ENCODE measurements at regions not wholly inside any gene's neighbourhood (a gene's known extent, or its start where the extent isn't known, plus 50 kb on each side); places are given as distances from the start of the nearest gene placed in this dataset.

DNA sequence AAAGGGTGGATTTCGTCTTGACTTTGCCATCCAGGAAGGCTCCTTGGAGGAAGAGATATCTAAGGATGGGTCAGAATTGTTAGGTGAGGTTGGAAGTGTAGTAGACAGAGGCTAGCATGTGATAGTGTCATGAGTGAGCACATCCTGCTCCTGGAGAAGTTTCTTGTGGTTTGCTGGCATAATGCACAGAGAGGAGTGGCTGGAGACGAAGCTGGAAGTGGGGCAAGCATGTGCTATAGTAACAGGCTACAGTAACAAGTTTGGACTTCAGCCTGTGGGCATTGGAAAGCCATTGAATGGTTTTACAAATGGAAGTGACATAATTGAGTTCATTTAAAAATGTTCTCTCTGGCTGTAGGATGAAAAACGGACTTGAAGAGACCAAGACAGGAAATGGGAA lies 175.6 kb upstream of the VWC2 start:
- TF ChIP-seq, protein P1, sequence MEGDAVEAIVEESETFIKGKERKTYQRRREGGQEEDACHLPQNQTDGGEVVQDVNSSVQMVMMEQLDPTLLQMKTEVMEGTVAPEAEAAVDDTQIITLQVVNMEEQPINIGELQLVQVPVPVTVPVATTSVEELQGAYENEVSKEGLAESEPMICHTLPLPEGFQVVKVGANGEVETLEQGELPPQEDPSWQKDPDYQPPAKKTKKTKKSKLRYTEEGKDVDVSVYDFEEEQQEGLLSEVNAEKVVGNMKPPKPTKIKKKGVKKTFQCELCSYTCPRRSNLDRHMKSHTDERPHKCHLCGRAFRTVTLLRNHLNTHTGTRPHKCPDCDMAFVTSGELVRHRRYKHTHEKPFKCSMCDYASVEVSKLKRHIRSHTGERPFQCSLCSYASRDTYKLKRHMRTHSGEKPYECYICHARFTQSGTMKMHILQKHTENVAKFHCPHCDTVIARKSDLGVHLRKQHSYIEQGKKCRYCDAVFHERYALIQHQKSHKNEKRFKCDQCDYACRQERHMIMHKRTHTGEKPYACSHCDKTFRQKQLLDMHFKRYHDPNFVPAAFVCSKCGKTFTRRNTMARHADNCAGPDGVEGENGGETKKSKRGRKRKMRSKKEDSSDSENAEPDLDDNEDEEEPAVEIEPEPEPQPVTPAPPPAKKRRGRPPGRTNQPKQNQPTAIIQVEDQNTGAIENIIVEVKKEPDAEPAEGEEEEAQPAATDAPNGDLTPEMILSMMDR (IDR thresholded peaks at IDR 0.05) = no peak
- no peak for TF ChIP-seq POLR2A (IDR thresholded peaks at IDR 0.05)
